Keratinocyte (primary cell): ENCODE measurements at regions not wholly inside any gene's neighbourhood (a gene's known extent, or its start where the extent isn't known, plus 50 kb on each side); places are given as distances from the start of the nearest gene placed in this dataset.

Source experiments
- DNase-seq: peaks from one replicate; pipeline ENCODE4 v3.0.0-alpha.2; 2011; ENCODE audit warnings: low read depth, missing footprints, low spot score
- FAIRE-seq: peaks from 2 replicates; lab custom pipeline; 2011; peaks lifted over from hg19 to GRCh38; lab: Jason Lieb, UNC
- H2AFZ ChIP-seq: 2 replicates; pipeline ENCODE4 v1.6.0; 2012; ENCODE audit warnings: low read length, control low read depth, inconsistent platforms; ENCODE audit not compliant: control insufficient read depth
- H3K27ac ChIP-seq: 2 replicates; pipeline ENCODE4 v1.5.1; 2011; ENCODE audit warnings: low read length; ENCODE audit not compliant: control insufficient read depth, insufficient read depth
- H3K27me3 ChIP-seq: 3 replicates; pipeline ENCODE4 v1.6.0; 2011; ENCODE audit warnings: low read length; ENCODE audit not compliant: control insufficient read depth, insufficient read depth; ENCODE audit errors: extremely low read depth
- H3K36me3 ChIP-seq, 2 experiments: 2 replicates in 1 of 2; 3 replicates in 1 of 2; pipeline ENCODE4 v1.5.1; 2011; ENCODE audit warnings: low read length in 2 of 2, mild to moderate bottlenecking in 1 of 2; ENCODE audit not compliant: control insufficient read depth in 2 of 2, insufficient read depth in 2 of 2; ENCODE audit errors: extremely low read depth in 1 of 2
- H3K4me1 ChIP-seq: 3 replicates; pipeline ENCODE4 v1.5.1; 2011; ENCODE audit warnings: low read length; ENCODE audit not compliant: control insufficient read depth, insufficient read depth; ENCODE audit errors: extremely low read depth
- H3K4me2 ChIP-seq: 3 replicates; pipeline ENCODE4 v1.6.0; 2011; ENCODE audit warnings: low read depth, low read length; ENCODE audit not compliant: control insufficient read depth, insufficient read depth; ENCODE audit errors: extremely low read depth
- H3K4me3 ChIP-seq, 3 experiments: fragments of 200-600 bp in 1 of 3; sonication (generic) in 1 of 3; 2 replicates in 2 of 3; 3 replicates in 1 of 3; pipeline ENCODE4 v1.5.1; 2011 to 2016; ENCODE audit warnings: low read length in 3 of 3, mild to moderate bottlenecking in 3 of 3, control low read depth in 2 of 3, inconsistent platforms in 1 of 3, low read depth in 1 of 3, mixed read lengths in 1 of 3, mixed run types in 1 of 3, moderate library complexity in 1 of 3; ENCODE audit not compliant: control insufficient read depth in 2 of 3, insufficient read depth in 2 of 3; ENCODE audit errors: extremely low read depth in 1 of 3
- H3K79me2 ChIP-seq: 2 replicates; pipeline ENCODE4 v1.6.0; 2012; ENCODE audit warnings: low read length; ENCODE audit not compliant: control insufficient read depth, insufficient read depth
- H3K9ac ChIP-seq: 3 replicates; pipeline ENCODE4 v1.6.0; 2011; ENCODE audit warnings: low read length; ENCODE audit not compliant: control insufficient read depth, insufficient read depth; ENCODE audit errors: extremely low read depth
- H3K9me1 ChIP-seq: 3 replicates; pipeline ENCODE4 v1.6.0; 2011; ENCODE audit warnings: low read length; ENCODE audit not compliant: control insufficient read depth, insufficient read depth; ENCODE audit errors: extremely low read depth
- H3K9me3 ChIP-seq: 2 replicates; pipeline ENCODE4 v1.5.1; 2012; ENCODE audit warnings: low read depth, low read length; ENCODE audit not compliant: control insufficient read depth
- H4K20me1 ChIP-seq: 3 replicates; pipeline ENCODE4 v1.6.0; 2011; ENCODE audit warnings: low read length; ENCODE audit not compliant: control insufficient read depth, insufficient read depth; ENCODE audit errors: extremely low read depth
- CTCF ChIP-seq, 3 experiments: IDR thresholded peaks in 1 of 3; conservative IDR thresholded peaks in 1 of 3; optimal IDR thresholded peaks in 1 of 3; 2 replicates in 2 of 3; 3 replicates in 1 of 3; pipeline versions ENCODE3 to v1.5.1; 2011; ENCODE audit warnings: low read length in 3 of 3, mild to moderate bottlenecking in 3 of 3, moderate library complexity in 2 of 3, control low read depth in 1 of 3, inconsistent platforms in 1 of 3; ENCODE audit not compliant: insufficient read depth in 2 of 3; ENCODE audit errors: extremely low read depth in 1 of 3
- EZH2 ChIP-seq: IDR thresholded peaks from one replicate; pipeline ENCODE4 v1.6.1; 2012; ENCODE audit warnings: inconsistent platforms, mild to moderate bottlenecking, low read length, moderate library complexity
- dilution Hi-C: fragments of 300-500 bp; cut with MboI; formaldehyde crosslinking; loops from one replicate; pipeline ENCODE4 v1.7.0; 2020; ENCODE audit warnings: low sequenced_read_pairs; ENCODE audit not compliant: extremely low pct_ligation_motif_present

DNA sequence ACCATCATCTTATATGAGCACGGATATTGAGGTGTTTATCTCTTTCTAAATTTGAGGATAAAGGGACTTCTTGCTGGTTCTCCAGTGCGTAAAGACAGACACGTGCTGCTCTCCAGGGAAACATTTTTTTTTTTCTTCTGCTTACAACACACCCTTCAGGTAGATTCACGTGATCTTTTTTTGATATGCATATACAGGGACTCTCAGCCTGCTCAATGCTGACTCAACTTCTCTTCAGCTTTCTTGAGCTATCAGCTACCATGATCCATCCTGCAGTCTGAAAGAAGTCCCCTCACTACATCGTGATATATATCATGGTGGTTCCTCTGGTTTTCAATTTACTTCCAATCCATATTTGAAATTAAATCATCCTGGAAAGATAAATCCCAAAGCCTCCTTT, 87.1 kb upstream of the SLITRK3 start:
- no peak overlapping the region for H3K27ac ChIP-seq
- no peaks in the 10 kb centered on the region for H3K27me3 ChIP-seq
- H3K4me2 ChIP-seq = no peak overlapping the region
- TF ChIP-seq CTCF (optimal IDR thresholded peaks at IDR 0.05 in 1 of 3, IDR thresholded peaks at IDR 0.05 in 1 of 3, conservative IDR thresholded peaks at IDR 0.05 in 1 of 3; ENCODE audit: extremely low read depth in 1 of 3, insufficient read depth in 2 of 3, low read length in 3 of 3) (no peak), EZH2 (no peak)
- H3K36me3 ChIP-seq = no peaks in the 10 kb centered on the region
- dilution Hi-C loops = no loop called here
- H3K79me2 ChIP-seq = no peaks in the 10 kb centered on the region
- no peaks in the 10 kb centered on the region for H4K20me1 ChIP-seq
- no peaks in the 10 kb centered on the region for H3K9me3 ChIP-seq
- H2AFZ ChIP-seq = no peak overlapping the region
- no peak overlapping the region for H3K4me3 ChIP-seq
- H3K9me1 ChIP-seq = no peaks in the 10 kb centered on the region
- DNase-seq (no peak), FAIRE-seq (no peak)
- H3K4me1 ChIP-seq = no peaks in the 10 kb centered on the region
- no peak overlapping the region for H3K9ac ChIP-seq

GRCh38 chr3:165279471-165279870, 83.3 kb upstream of the SLITRK3 start:
- Histone ChIP-seq H3K27ac (no peak overlapping the region), H3K9me1 (no peaks in the 10 kb centered on the region), H3K4me3 (no peak overlapping the region), H3K79me2 (no peaks in the 10 kb centered on the region), H3K9me3 (no peaks in the 10 kb centered on the region), H3K4me1 (no peaks in the 10 kb centered on the region), H3K27me3 (no peaks in the 10 kb centered on the region), H3K36me3 (no peaks in the 10 kb centered on the region), H3K9ac (no peak overlapping the region), H2AFZ (no peak overlapping the region), H4K20me1 (no peaks in the 10 kb centered on the region), H3K4me2 (no peak overlapping the region)
- TF ChIP-seq EZH2 (no peak), CTCF (optimal IDR thresholded peaks at IDR 0.05 in 1 of 3, IDR thresholded peaks at IDR 0.05 in 1 of 3, conservative IDR thresholded peaks at IDR 0.05 in 1 of 3; ENCODE audit: extremely low read depth in 1 of 3, insufficient read depth in 2 of 3, low read length in 3 of 3) (no peak)
- FAIRE-seq = no peak
- dilution Hi-C loops = no loop called here
- no peak for DNase-seq
